Kidney epithelial cell (primary cell): ENCODE measurements at regions not wholly inside any gene's neighbourhood (a gene's known extent, or its start where the extent isn't known, plus 50 kb on each side); places are given as distances from the start of the nearest gene placed in this dataset.
A peak's percentile ranks its signal among the peaks of the same experiment; 100 is the strongest.

Experiments
- DNase-seq: peaks from one replicate; pipeline ENCODE4 v3.0.0-alpha.2; 2010; ENCODE audit warnings: low read depth
- H3K27me3 ChIP-seq: 2 replicates; pipeline ENCODE4 v1.6.0; 2011; ENCODE audit warnings: low read length; ENCODE audit not compliant: control insufficient read depth, insufficient read depth
- H3K36me3 ChIP-seq: 2 replicates; pipeline ENCODE4 v1.5.1; 2011; ENCODE audit warnings: low read length; ENCODE audit not compliant: control insufficient read depth, insufficient read depth
- H3K4me3 ChIP-seq: 2 replicates; pipeline ENCODE4 v1.5.1; 2011; ENCODE audit warnings: low read depth, mild to moderate bottlenecking, control low read depth, low read length
- CTCF ChIP-seq: IDR thresholded peaks from 2 replicates; pipeline ENCODE4 v1.5.1; 2011; ENCODE audit warnings: mild to moderate bottlenecking, moderate library complexity, low read length, control low read depth, inconsistent platforms; ENCODE audit not compliant: insufficient read depth, poor library complexity, severe bottlenecking

- Histone ChIP-seq H3K36me3 (no peaks in the 10 kb centered on the region), H3K4me3 (no peak overlapping the region), H3K27me3 (peaks cover 2% of the 10 kb centered on the region)
- DNase-seq, result no peak
- TF ChIP-seq CTCF, result no peak
Measured at GRCh38 chr4:15226203-15226602, 201.6 kb upstream of the C1QTNF7 start.

- H3K27me3 ChIP-seq, result peaks cover under 1% of the 10 kb centered on the region
- no peak overlapping the region for H3K4me3 ChIP-seq
- no peak for DNase-seq
- H3K36me3 ChIP-seq, result no peaks in the 10 kb centered on the region
- peak; percentile 72 for TF ChIP-seq CTCF
Measured at GRCh38 chr4:15231265-15232091, 196.4 kb upstream of the C1QTNF7 start.

- H3K27me3 ChIP-seq, result no peaks in the 10 kb centered on the region
- no peak overlapping the region for H3K4me3 ChIP-seq
- no peak for DNase-seq
Measured at GRCh38 chr4:15232366-15233263, 195.2 kb upstream of the C1QTNF7 start.

GRCh38 chr4:15233264-15233597, 194.6 kb upstream of the C1QTNF7 start:
- TF ChIP-seq CTCF, result no peak
- Histone ChIP-seq H3K36me3 (no peaks in the 10 kb centered on the region), H3K27me3 (no peaks in the 10 kb centered on the region), H3K4me3 (no peak overlapping the region)
- no peak for DNase-seq

More at GRCh38 chr4:15232366-15233263, 195.2 kb upstream of the C1QTNF7 start:
- H3K36me3 ChIP-seq, result no peaks in the 10 kb centered on the region
- TF ChIP-seq CTCF, result no peak

GRCh38 chr4:15233626-15234025, 194.2 kb upstream of the C1QTNF7 start:
- DNase-seq, result no peak
- no peak overlapping the region for H3K4me3 ChIP-seq
- TF ChIP-seq CTCF, result no peak

More at GRCh38 chr4:15233626-15234025, 194.2 kb upstream of the C1QTNF7 start:
- no peaks in the 10 kb centered on the region for H3K36me3 ChIP-seq
- H3K27me3 ChIP-seq, result no peaks in the 10 kb centered on the region
